Transverse colon (tissue), 4 donors: ENCODE measurements at regions not wholly inside any gene's neighbourhood (a gene's known extent, or its start where the extent isn't known, plus 50 kb on each side); places are given as distances from the start of the nearest gene placed in this dataset.
A peak's percentile ranks its signal among the peaks of the same experiment; 100 is the strongest.

ENCODE experiments used
- DNase-seq: peaks from one replicate; pipeline ENCODE4 v3.0.0-alpha.2; 2019
- H3K27ac ChIP-seq, 4 donors: fragments of 200-600 bp; sonication (generic); 2 replicates each; pipeline ENCODE4 v1.5.1; 2016 to 2018; ENCODE audit warnings: inconsistent platforms in 4 of 4
- H3K27me3 ChIP-seq: fragments of 200-600 bp; sonication (generic); 2 replicates; pipeline ENCODE4 v1.5.1; 2017; ENCODE audit warnings: inconsistent platforms
- H3K36me3 ChIP-seq, 4 donors: fragments of 200-600 bp; sonication (generic); 2 replicates each; pipeline ENCODE4 v1.5.1; 2017 to 2019; ENCODE audit warnings: inconsistent platforms in 4 of 4
- H3K4me1 ChIP-seq, 4 donors: fragments of 200-600 bp; sonication (generic); 2 replicates each; pipeline ENCODE4 v1.5.1; 2017 to 2020; ENCODE audit warnings: inconsistent platforms in 4 of 4
- H3K4me3 ChIP-seq, 4 donors: fragments of 200-600 bp; sonication (generic); 1 replicate in 1 of 4; 2 replicates in 3 of 4; pipeline versions ENCODE4 v1.5.1 to v1.6.1; 2017 to 2019; ENCODE audit warnings: inconsistent platforms in 4 of 4
- H3K9me3 ChIP-seq, 2 donors: fragments of 200-600 bp; sonication (generic); 2 replicates each; pipeline ENCODE4 v1.5.1; 2017 to 2019; ENCODE audit warnings: inconsistent platforms in 2 of 2
- EP300 ChIP-seq: sonication (generic); formaldehyde crosslinking; IDR thresholded peaks from one replicate; pipeline ENCODE4 v1.6.1; 2017; ENCODE audit warnings: antibody characterized with exemption, low read depth
- POLR2A ChIP-seq: fragments of 450-650 bp; IDR thresholded peaks from one replicate; pipeline ENCODE4 v1.6.1; 2016; ENCODE audit warnings: antibody characterized with exemption, mild to moderate bottlenecking, moderate library complexity
- POLR2AphosphoS5 ChIP-seq, 3 donors: sonication (generic); formaldehyde crosslinking; IDR thresholded peaks; one replicate each; pipeline ENCODE4 v1.6.1; 2016; ENCODE audit warnings: antibody characterized with exemption in 3 of 3
- WGBS, 2 donors: methylation state at CpG; one replicate each; pipeline ENCODE4 v1.1.5; 2018; ENCODE audit warnings: low coverage in 1 of 2; 5-methylcytosine and 5-hydroxymethylcytosine counted together
- in situ Hi-C, 4 donors: fragments of 200-750 bp; cut with MboI; loops; one replicate each; pipeline versions ENCODE4 v1.15.0 to v1.15.1; 2017; ENCODE audit warnings: low sequenced_read_pairs in 3 of 4, low pct_ligation_motif_present in 1 of 4, low pct_unique_long_range_greater_than_20kb in 1 of 4
- intact Hi-C: fragments of 100-400 bp; cut with DNase I; formaldehyde crosslinking; loops from one replicate; pipeline ENCODE4 v1.15.1; 2023; ENCODE audit warnings: low total_unique reads
- TF ChIP-seq, protein P1 (sequence below), 5 experiments: fragments of 200-600 bp in 3 of 5; fragments of 450-650 bp in 2 of 5; sonication (generic) in 3 of 5; IDR thresholded peaks; 1 replicate in 2 of 5; 2 replicates in 3 of 5; pipeline ENCODE4 v1.5.1; 2016 to 2017; ENCODE audit warnings: antibody characterized with exemption in 5 of 5, inconsistent platforms in 3 of 5, mild to moderate bottlenecking in 2 of 5, moderate library complexity in 1 of 5

GRCh38 chr13:33590936-33591335 lies 227.0 kb upstream of the RFC3 start:
- Histone ChIP-seq H3K4me3 (no peak overlapping the region), H3K27me3 (no peaks in the 10 kb centered on the region), H3K9me3 (no peaks in the 10 kb centered on the region), H3K27ac (no peak overlapping the region), H3K4me1 (no peaks in the 10 kb centered on the region), H3K36me3 (no peaks in the 10 kb centered on the region)
- intact Hi-C loops, result no loop called here
- WGBS, 2 donors, result 91 to 95% methylated on average over 6 of the region's 6 CpGs
- no peak for TF ChIP-seq POLR2AphosphoS5 (IDR thresholded peaks at IDR 0.05)
- TF ChIP-seq EP300, result no peak
- TF ChIP-seq, protein P1, sequence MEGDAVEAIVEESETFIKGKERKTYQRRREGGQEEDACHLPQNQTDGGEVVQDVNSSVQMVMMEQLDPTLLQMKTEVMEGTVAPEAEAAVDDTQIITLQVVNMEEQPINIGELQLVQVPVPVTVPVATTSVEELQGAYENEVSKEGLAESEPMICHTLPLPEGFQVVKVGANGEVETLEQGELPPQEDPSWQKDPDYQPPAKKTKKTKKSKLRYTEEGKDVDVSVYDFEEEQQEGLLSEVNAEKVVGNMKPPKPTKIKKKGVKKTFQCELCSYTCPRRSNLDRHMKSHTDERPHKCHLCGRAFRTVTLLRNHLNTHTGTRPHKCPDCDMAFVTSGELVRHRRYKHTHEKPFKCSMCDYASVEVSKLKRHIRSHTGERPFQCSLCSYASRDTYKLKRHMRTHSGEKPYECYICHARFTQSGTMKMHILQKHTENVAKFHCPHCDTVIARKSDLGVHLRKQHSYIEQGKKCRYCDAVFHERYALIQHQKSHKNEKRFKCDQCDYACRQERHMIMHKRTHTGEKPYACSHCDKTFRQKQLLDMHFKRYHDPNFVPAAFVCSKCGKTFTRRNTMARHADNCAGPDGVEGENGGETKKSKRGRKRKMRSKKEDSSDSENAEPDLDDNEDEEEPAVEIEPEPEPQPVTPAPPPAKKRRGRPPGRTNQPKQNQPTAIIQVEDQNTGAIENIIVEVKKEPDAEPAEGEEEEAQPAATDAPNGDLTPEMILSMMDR (IDR thresholded peaks at IDR 0.05), result no peak
- TF ChIP-seq POLR2A, result no peak
- in situ Hi-C loops, result no loop called here
- no peak for DNase-seq

DNA sequence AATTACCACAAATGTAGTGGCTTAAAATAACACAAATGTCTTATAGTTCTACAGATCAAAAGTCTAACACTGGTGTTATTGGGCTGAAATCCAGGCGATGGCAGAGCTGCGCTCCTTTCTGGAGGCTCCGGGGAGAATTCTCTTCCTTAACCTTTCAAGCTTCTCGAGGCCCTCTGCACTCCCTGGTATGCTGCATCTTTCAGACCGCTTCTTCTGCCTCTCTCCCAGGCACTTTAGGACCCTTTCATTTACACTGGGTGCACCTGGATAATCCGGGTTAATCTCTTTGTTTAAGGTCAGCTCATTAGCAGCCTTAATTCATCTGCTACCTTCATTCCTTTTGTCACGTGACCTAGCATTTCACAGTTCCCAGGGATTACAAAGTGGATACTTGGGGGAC lies 211.3 kb upstream of the RFC3 start:
- Histone ChIP-seq H3K27ac (no peak overlapping the region), H3K27me3 (no peaks in the 10 kb centered on the region), H3K4me3 (no peak overlapping the region), H3K36me3 (no peaks in the 10 kb centered on the region), H3K4me1 (peaks cover 0 to 4% (median 2%) of the 10 kb centered on the region in 4 donors), H3K9me3 (no peaks in the 10 kb centered on the region)
- in situ Hi-C loops (no loop called here), intact Hi-C loops (no loop called here)
- 70 to 72% methylated on average over 7 of the region's 7 CpGs for WGBS, 2 donors
- TF ChIP-seq POLR2AphosphoS5 (IDR thresholded peaks at IDR 0.05), result no peak
- TF ChIP-seq EP300, result no peak
- DNase-seq, result no peak

DNA sequence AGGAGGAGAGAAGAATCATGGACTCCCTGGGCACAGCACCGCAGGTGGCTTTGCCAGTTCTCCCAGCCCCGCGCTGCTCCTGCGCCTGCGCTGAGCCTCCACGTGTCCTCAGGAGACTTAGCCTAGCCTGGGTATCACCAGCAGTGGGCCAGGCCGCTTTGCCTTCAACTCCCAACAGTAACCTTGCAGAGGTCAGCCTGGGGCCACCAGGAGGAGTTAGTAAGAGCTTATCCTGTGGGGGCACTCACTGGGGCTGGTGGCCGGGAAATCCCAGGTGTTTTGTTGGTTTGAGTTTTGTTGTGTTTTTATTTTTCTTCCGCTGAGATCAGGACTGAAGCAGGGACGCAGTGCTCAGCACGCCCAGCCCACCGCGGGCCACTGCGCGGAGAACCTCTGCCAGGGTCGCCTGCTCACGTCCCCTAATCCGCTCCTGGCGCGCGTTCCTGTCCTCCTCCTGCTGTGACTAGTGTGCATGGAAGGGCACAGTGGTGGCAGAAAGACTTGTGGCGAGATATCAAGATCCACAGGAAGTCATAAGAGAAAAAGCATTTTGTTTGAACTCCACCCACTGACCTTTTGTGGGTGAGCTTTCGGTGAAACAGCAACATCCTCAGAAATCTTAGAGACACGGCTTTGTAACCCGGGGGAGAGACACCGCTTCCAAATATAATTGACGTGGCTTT lies 207.4 kb upstream of the RFC3 start:
- no peaks in the 10 kb centered on the region for H3K9me3 ChIP-seq
- H3K4me3 ChIP-seq, result peak overlapping the region in 1 of 4 donors; percentile 5
- H3K4me1 ChIP-seq, result peaks cover 0 to 4% (median 2%) of the 10 kb centered on the region in 4 donors
- no peaks in the 10 kb centered on the region for H3K27me3 ChIP-seq
- H3K27ac ChIP-seq, result peak overlapping the region; percentile 67 to 82 (median 72)
- DNase-seq, result peak; percentile 13
- no peaks in the 10 kb centered on the region for H3K36me3 ChIP-seq
- TF ChIP-seq, protein P1 (IDR thresholded peaks at IDR 0.05), result no peak
- TF ChIP-seq POLR2AphosphoS5 (IDR thresholded peaks at IDR 0.05) (no peak), EP300 (no peak), POLR2A (no peak)
- intact Hi-C loops (no loop called here), in situ Hi-C loops (no loop called here)
- WGBS, 2 donors, result 78% methylated on average over 26 of the region's 27 CpGs; no CpG with 5 or more reads in 1 of the 2 donors

DNA sequence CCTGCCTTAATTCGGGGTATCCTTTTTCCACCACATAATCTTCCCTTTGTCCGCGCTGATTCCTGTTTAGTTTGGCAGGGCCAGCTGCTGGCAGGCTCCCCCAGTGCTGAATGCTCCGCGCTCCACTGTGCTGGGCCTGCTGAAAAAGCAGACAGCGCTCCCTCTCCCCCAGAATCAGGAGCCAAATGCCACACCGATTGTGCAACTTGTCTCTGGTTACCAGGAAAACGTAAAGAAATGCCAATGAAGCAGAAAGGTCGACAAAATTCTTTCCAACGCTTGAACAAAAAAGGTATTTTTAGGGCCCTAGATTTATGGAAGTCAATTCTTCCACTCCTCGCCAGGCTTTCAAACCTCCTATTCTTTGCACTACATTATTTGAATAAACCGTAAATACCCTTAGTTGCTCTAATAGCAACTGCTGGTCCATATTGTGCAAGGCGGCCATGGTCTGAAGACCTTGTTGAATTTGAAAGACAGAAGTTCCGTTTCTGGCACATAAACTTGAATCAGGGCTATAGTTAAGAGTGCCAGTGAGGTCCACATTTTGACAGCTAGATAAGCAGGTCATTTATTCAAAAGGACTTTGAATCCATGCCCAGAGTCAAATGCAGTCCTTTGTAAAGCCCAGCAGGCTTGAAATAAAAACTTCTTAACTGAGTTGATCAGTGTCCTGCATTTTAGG lies 206.7 kb upstream of the RFC3 start:
- Histone ChIP-seq H3K4me1 (peaks cover 0 to 4% (median 2%) of the 10 kb centered on the region in 4 donors), H3K4me3 (peak overlapping the region in 1 of 4 donors; percentile 5), H3K36me3 (no peaks in the 10 kb centered on the region), H3K27me3 (no peaks in the 10 kb centered on the region), H3K27ac (peak overlapping the region; percentile 67 to 82 (median 72)), H3K9me3 (no peaks in the 10 kb centered on the region)
- peak; percentile 10 for DNase-seq
- intact Hi-C loops (no loop called here), in situ Hi-C loops (no loop called here)
- 68 to 73% methylated on average over 6 to 14 of the region's 14 CpGs for WGBS, 2 donors
- TF ChIP-seq POLR2A, result no peak
- no peak for TF ChIP-seq POLR2AphosphoS5 (IDR thresholded peaks at IDR 0.05)
- TF ChIP-seq EP300, result no peak
- TF ChIP-seq, protein P1 (IDR thresholded peaks at IDR 0.05), result no peak
